Activated CD4-positive, alpha-beta T cell treated with anti-CD3 and anti-CD28 coated beads, Interleukin-2, amount 50 U/mL, for 16 hours (primary cell): ENCODE measurements at regions not wholly inside any gene's neighbourhood (a gene's known extent, or its start where the extent isn't known, plus 50 kb on each side); places are given as distances from the start of the nearest gene placed in this dataset.

Experiments
- DNase-seq: peaks from one replicate; pipeline ENCODE4 v3.0.0-alpha.2; 2020

DNA sequence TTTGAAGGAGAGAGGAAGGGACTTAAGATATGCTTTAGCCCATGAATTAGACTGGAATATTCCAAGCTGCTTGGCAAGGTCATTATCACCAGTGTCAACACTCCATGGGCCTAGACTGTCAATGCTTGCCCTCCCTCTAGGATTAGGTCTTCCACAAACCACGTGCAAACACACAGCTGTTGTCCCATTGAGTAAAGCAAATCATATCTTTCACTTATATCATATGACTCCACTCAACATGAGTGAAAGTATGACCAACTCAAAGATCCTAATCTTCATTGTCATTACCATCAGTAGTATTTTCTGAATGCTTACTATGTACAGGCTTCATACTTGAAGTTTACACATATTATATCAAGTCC is 57.0 kb upstream of the GRAMD2B start:
- no peak for DNase-seq

DNA sequence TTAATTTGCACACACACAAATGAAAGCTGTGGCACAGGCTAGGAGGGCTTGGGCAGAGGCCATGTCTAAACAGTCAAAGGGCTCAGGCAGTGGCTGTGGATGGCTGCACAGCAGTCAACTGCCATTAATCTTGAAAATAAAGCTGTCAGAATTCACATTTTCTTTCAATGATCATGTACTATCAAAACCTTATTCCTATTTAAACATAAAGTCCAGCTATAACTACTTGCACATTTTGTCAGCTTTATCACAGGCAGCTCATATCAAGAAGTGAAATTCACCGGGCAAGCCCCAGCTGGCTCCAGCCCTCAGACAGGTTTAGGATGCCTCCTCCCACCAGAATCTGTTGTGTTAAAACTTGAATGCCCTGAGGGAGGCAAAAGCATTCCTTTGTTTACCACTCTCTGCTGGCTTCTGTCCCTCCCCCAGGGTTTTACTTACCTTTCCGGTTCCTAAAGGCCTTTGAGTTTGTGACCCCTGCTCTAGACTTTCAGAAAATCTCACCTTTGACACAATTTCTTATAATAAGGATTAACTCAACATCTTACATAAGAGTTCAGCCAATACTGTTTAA is 54.9 kb upstream of the GRAMD2B start:
- DNase-seq, result no peak

DNA sequence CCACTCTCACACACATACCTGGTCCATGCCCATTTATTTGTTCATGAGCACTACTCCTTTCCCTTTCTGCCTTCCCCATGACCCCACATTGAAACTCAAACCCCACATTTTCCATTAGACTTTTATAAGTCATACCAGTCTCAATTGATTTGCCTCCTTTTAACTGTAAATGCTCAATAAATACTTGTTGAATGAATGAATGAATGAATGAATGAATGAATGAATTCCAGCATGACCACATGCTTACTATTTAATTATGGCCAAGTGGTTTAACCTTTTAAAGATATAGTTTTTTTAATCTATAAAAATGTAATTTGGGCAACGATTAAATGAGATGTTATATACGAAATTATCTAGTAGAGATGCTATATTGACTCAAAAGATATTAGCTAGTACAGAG is 54.1 kb upstream of the GRAMD2B start:
- no peak for DNase-seq

DNA sequence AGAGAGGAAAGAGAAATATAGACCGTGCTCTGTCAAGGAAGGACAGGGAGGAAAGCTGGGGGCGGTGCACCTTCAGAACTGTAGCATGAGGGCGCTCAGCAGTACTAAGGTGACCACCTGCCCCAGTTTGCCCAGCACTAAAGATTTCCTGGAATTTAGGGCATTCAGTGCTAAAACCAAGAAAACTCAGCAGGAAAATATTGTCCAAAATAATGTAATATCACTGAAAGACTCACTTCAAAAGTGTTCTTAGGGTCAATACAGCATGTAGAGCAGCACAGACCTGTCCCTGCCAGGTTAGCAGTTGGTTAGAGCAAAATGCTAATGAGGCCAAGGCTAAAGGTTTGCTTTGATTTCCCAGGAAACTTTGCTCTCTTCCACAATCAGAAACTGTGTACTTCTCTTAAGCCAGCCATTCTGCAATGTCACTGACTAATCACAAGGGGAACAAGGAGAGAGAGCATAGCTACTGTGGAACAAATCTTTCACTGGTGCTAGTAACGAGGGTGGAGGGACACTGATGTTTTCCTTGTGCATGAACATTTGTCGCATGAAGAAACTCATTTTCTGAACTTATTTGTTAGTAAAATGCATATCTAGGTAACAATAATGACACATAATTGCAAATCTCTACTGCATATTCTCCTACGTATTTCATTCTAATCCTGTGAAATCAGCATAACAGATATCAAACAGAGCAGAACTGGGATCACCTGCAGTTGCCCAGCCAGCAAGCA is 53.0 kb upstream of the GRAMD2B start:
- no peak for DNase-seq

DNA sequence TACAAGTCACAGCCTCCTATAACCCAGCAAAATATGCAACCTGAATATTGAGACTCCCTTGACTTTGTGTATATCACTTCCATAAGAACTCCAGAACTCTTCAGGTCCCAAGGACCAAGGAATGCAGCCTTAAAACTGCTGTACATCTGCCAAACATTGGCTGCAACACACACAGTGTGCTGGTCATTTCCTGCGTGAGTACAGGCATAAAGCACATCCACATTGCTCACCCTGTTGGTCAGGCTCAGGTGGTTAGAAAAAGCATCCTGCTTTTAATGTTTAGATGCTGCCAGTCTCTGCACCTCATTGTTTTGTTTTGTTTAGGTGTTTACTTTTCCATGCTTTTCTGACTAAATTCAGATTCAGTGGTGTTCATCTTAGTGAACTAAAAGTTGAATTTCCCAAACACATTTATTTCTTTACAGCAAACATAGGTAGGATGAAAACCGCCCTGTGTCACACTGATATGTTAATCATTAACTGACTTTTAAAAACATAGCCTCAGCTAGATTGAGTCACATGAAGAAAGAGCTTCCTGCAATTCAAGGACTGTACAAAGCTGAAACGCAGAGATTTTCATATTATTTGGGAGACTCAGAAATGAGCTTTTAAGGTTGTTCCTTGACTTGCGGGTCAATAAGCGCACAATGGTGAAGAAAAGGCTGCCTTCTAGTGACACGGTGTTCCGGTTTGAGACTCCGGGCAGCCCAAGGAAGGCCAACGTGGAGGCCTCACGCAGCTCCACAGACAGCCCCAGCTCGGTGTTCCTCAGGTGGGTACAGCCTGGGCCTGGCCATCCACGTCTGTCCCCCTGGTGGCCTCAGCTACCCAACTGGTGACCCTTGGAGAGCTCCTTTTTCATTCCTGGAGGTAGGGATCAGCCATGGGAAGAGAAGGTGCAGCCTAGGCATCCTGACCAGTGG is 52.2 kb upstream of the GRAMD2B start:
- no peak for DNase-seq

DNA sequence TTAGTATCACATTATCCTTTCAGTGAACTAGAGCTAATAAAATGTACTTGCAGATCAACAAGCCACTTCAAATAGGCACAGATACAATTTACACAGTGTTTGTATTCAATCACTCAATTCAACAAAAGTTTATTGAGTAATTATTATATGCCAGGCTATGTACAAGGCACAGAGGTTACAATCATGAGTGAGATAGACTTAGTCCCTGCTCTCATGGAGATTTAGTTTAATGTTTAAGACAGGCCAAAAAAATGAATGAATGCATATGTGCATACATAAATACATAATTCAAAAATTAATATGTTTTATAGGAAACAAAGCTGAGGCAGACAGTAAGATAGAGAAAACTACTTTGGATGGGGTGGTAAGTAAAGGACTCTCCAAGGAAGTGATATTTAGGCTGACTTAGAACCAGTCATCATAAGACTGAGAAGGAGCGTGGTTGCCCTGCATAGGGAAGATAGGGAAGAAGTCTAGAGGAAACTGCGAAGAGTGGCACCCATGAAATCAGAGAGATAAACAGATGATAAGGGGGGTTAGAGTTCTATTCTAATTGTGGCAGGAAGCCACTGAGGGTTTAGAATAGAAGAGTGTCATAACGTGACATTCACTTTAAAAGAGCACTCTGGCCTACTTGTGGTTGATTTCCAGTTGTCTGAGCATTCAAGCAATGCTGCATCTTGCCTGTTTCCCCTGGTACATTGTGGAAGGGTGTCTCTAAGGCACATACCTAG is 49.7 kb upstream of the GRAMD2B start:
- peak; percentile 18 for DNase-seq
